ENCODE measurements at regions not wholly inside any gene's neighbourhood (a gene's known extent, or its start where the extent isn't known, plus 50 kb on each side); places are given as distances from the start of the nearest gene placed in this dataset.

GRCh38 chr14:104328607-104329006 is 190.2 kb downstream of the KIF26A start:
- DNase-seq (ENCODE audit: low read depth, low spot score) (no peak), FAIRE-seq (no peak)
- dilution Hi-C loops (cut with MboI; ENCODE audit: extremely low pct_ligation_motif_present, low sequenced_read_pairs): no loop called here
- no peaks in the 10 kb centered on the region for H3K27me3 ChIP-seq (ENCODE audit: control insufficient read depth, extremely low read depth, insufficient read depth, low read length)
- H3K9ac ChIP-seq (ENCODE audit: control insufficient read depth, extremely low read depth, insufficient read depth, low read length): no peak overlapping the region
- H3K4me3 ChIP-seq (ENCODE audit: control insufficient read depth in 2 of 3, extremely low read depth in 1 of 3, insufficient read depth in 2 of 3, low read depth in 1 of 3, low read length in 3 of 3): no peak overlapping the region
- H3K4me1 ChIP-seq (ENCODE audit: control insufficient read depth, extremely low read depth, insufficient read depth, low read length): no peaks in the 10 kb centered on the region
- no peaks in the 10 kb centered on the region for H3K9me1 ChIP-seq (ENCODE audit: control insufficient read depth, extremely low read depth, insufficient read depth, low read length)
- H2AFZ ChIP-seq (ENCODE audit: control insufficient read depth, low read length): no peak overlapping the region
- no peak overlapping the region for H3K27ac ChIP-seq (ENCODE audit: control insufficient read depth, insufficient read depth, low read length)
- H3K79me2 ChIP-seq (ENCODE audit: control insufficient read depth, insufficient read depth, low read length): no peaks in the 10 kb centered on the region
- no peaks in the 10 kb centered on the region for H4K20me1 ChIP-seq (ENCODE audit: control insufficient read depth, extremely low read depth, insufficient read depth, low read length)
- H3K9me3 ChIP-seq (ENCODE audit: control insufficient read depth, low read depth, low read length): no peaks in the 10 kb centered on the region
- H3K4me2 ChIP-seq (ENCODE audit: control insufficient read depth, extremely low read depth, insufficient read depth, low read depth, low read length): no peak overlapping the region
- no peak for TF ChIP-seq EZH2 (IDR thresholded peaks at IDR 0.05; ENCODE audit: low read length)
- TF ChIP-seq, protein P1, sequence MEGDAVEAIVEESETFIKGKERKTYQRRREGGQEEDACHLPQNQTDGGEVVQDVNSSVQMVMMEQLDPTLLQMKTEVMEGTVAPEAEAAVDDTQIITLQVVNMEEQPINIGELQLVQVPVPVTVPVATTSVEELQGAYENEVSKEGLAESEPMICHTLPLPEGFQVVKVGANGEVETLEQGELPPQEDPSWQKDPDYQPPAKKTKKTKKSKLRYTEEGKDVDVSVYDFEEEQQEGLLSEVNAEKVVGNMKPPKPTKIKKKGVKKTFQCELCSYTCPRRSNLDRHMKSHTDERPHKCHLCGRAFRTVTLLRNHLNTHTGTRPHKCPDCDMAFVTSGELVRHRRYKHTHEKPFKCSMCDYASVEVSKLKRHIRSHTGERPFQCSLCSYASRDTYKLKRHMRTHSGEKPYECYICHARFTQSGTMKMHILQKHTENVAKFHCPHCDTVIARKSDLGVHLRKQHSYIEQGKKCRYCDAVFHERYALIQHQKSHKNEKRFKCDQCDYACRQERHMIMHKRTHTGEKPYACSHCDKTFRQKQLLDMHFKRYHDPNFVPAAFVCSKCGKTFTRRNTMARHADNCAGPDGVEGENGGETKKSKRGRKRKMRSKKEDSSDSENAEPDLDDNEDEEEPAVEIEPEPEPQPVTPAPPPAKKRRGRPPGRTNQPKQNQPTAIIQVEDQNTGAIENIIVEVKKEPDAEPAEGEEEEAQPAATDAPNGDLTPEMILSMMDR (optimal IDR thresholded peaks at IDR 0.05 in 1 of 3, IDR thresholded peaks at IDR 0.05 in 1 of 3, conservative IDR thresholded peaks at IDR 0.05 in 1 of 3; ENCODE audit: extremely low read depth in 1 of 3, insufficient read depth in 2 of 3, low read length in 3 of 3): no peak
- H3K36me3 ChIP-seq (ENCODE audit: control insufficient read depth in 2 of 2, extremely low read depth in 1 of 2, insufficient read depth in 2 of 2, low read length in 2 of 2): no peaks in the 10 kb centered on the region

DNA sequence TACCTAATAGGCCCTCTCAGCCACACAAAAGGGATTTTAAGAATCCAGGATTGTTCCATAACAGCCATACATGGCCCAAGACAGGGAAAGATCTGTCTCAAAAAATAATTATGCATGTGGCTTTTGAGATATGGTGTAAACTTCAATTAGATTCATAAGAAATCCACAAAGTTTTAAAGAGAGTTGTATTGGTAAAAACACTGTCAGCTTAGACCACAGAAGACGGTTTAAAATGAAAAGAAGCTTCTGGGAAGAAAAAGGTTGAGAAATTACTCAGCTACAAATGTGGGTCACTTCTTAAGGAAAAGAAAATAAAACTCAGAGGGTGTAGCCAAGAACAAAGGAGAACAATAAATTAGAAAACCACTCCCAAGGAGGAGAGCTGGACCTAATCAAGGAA is 191.4 kb downstream of the KIF26A start:
- TF ChIP-seq, protein P1 (optimal IDR thresholded peaks at IDR 0.05 in 1 of 3, IDR thresholded peaks at IDR 0.05 in 1 of 3, conservative IDR thresholded peaks at IDR 0.05 in 1 of 3; ENCODE audit: extremely low read depth in 1 of 3, insufficient read depth in 2 of 3, low read length in 3 of 3): no peak
- no peak for TF ChIP-seq EZH2 (IDR thresholded peaks at IDR 0.05; ENCODE audit: low read length)
- no peaks in the 10 kb centered on the region for H3K9me1 ChIP-seq (ENCODE audit: control insufficient read depth, extremely low read depth, insufficient read depth, low read length)
- dilution Hi-C loops (cut with MboI; ENCODE audit: extremely low pct_ligation_motif_present, low sequenced_read_pairs): no loop called here
- no peaks in the 10 kb centered on the region for H3K9me3 ChIP-seq (ENCODE audit: control insufficient read depth, low read depth, low read length)
- FAIRE-seq (no peak), DNase-seq (ENCODE audit: low read depth, low spot score) (no peak)
- H3K27me3 ChIP-seq (ENCODE audit: control insufficient read depth, extremely low read depth, insufficient read depth, low read length): no peaks in the 10 kb centered on the region
- no peak overlapping the region for H3K27ac ChIP-seq (ENCODE audit: control insufficient read depth, insufficient read depth, low read length)
- H3K9ac ChIP-seq (ENCODE audit: control insufficient read depth, extremely low read depth, insufficient read depth, low read length): no peak overlapping the region
- no peaks in the 10 kb centered on the region for H3K36me3 ChIP-seq (ENCODE audit: control insufficient read depth in 2 of 2, extremely low read depth in 1 of 2, insufficient read depth in 2 of 2, low read length in 2 of 2)
- H3K79me2 ChIP-seq (ENCODE audit: control insufficient read depth, insufficient read depth, low read length): no peaks in the 10 kb centered on the region
- no peaks in the 10 kb centered on the region for H3K4me1 ChIP-seq (ENCODE audit: control insufficient read depth, extremely low read depth, insufficient read depth, low read length)
- no peaks in the 10 kb centered on the region for H4K20me1 ChIP-seq (ENCODE audit: control insufficient read depth, extremely low read depth, insufficient read depth, low read length)
- no peak overlapping the region for H2AFZ ChIP-seq (ENCODE audit: control insufficient read depth, low read length)
- no peak overlapping the region for H3K4me2 ChIP-seq (ENCODE audit: control insufficient read depth, extremely low read depth, insufficient read depth, low read depth, low read length)
- H3K4me3 ChIP-seq (ENCODE audit: control insufficient read depth in 2 of 3, extremely low read depth in 1 of 3, insufficient read depth in 2 of 3, low read depth in 1 of 3, low read length in 3 of 3): no peak overlapping the region
